SK-N-DZ (cell line): ENCODE measurements at regions not wholly inside any gene's neighbourhood (a gene's known extent, or its start where the extent isn't known, plus 50 kb on each side); places are given as distances from the start of the nearest gene placed in this dataset.
A peak's percentile ranks its signal among the peaks of the same experiment; 100 is the strongest.

Source experiments
- DNase-seq: peaks from one replicate; pipeline ENCODE4 v3.0.0-alpha.2; 2015; ENCODE audit warnings: low spot score

GRCh38 chr1:55347041-55347440, 131.9 kb upstream of the USP24 start:
- no peak for DNase-seq

GRCh38 chr1:55346586-55346985, 131.4 kb upstream of the USP24 start:
- DNase-seq: no peak

GRCh38 chr1:55339681-55340080, 124.5 kb upstream of the USP24 start:
- no peak for DNase-seq

- peak; percentile 2 for DNase-seq
Observed at GRCh38 chr1:55338448-55338820, 123.3 kb upstream of the USP24 start.

- peak; percentile 13 for DNase-seq
Observed at GRCh38 chr1:55337801-55338447, 122.8 kb upstream of the USP24 start.

GRCh38 chr1:55334797-55335196, 119.6 kb upstream of the USP24 start:
- DNase-seq: no peak

GRCh38 chr1:55334160-55334559, 119.0 kb upstream of the USP24 start:
- DNase-seq: no peak

- DNase-seq: no peak
Observed at GRCh38 chr1:55333461-55333860, 118.3 kb upstream of the USP24 start.

- no peak for DNase-seq
Observed at GRCh38 chr1:55331351-55331750, 116.2 kb upstream of the USP24 start.

- DNase-seq: no peak
Observed at GRCh38 chr1:55329808-55330432, 114.8 kb upstream of the USP24 start.

- no peak for DNase-seq
Observed at GRCh38 chr1:55329091-55329490, 113.9 kb upstream of the USP24 start.

GRCh38 chr1:55326496-55327243, 111.5 kb upstream of the USP24 start:
- no peak for DNase-seq

- DNase-seq: no peak
Observed at GRCh38 chr1:55323760-55324159, 108.6 kb upstream of the USP24 start.

GRCh38 chr1:55322842-55323241, 107.7 kb upstream of the USP24 start:
- no peak for DNase-seq

- no peak for DNase-seq
Observed at GRCh38 chr1:55321942-55322341, 106.8 kb upstream of the USP24 start.

GRCh38 chr1:55320891-55321290, 105.7 kb upstream of the USP24 start:
- no peak for DNase-seq

GRCh38 chr1:55318116-55318817, 103.1 kb upstream of the USP24 start:
- DNase-seq: no peak

GRCh38 chr1:55317673-55318072, 102.5 kb upstream of the USP24 start:
- no peak for DNase-seq

GRCh38 chr1:55316947-55317662, 101.9 kb upstream of the USP24 start:
- DNase-seq: no peak

- DNase-seq: no peak
Observed at GRCh38 chr1:55316502-55316901, 101.3 kb upstream of the USP24 start.

GRCh38 chr1:55315552-55315951, 100.4 kb upstream of the USP24 start:
- no peak for DNase-seq

- no peak for DNase-seq
Observed at GRCh38 chr1:55314740-55315139, 99.6 kb upstream of the USP24 start.
